ENCODE measurements at regions not wholly inside any gene's neighbourhood (a gene's known extent, or its start where the extent isn't known, plus 50 kb on each side); places are given as distances from the start of the nearest gene placed in this dataset.

DNA sequence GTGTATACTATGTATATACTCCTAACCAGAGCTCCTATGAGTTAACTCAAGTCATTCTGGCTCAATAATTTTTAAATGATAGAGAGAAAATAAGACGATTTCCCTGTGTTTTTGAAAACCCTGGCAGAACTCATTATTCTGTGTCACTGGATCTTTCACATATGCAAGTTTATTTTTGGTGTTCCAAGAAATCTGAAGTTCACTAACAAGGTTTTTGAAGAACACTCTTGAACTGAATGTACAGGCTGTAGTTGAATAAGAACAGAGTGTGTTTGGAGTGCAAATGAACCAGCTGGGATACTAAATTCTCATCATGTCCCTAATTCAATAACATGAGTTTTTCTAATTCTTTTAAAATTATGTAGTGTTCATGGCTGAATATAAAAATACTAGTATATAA lies 466.9 kb upstream of the SUCLG2 start:
- 79% methylated on average over 1 of the region's 1 CpG; no CpG with 5 or more reads in 1 of the 2 experiments for WGBS, 2 experiments (ENCODE audit: extremely low coverage in 1 of 2, insufficient coverage in 1 of 2, insufficient read length in 1 of 2, insufficient replicate concordance in 2 of 2, low coverage in 1 of 2, low lambda C conversion rate in 2 of 2, missing lambda C conversion rate in 1 of 2)
- Histone ChIP-seq H4K20me1 (replicated peaks in 1 of 2; ENCODE audit: control insufficient read depth in 1 of 2, insufficient read depth in 2 of 2, low read length in 2 of 2) (no peaks in the 10 kb centered on the region), H4K5ac (ENCODE audit: insufficient read length, low read depth, low read length) (no peak overlapping the region), H3K14ac (ENCODE audit: insufficient read length) (no peak overlapping the region), H4K91ac (replicated peaks; ENCODE audit: insufficient read length, low read length) (no peak overlapping the region), H3K79me1 (ENCODE audit: low read depth, low read length) (no peaks in the 10 kb centered on the region), H3K9me3 (ENCODE audit: insufficient read depth in 2 of 2, low read depth in 1 of 2, low read length in 1 of 2) (no peaks in the 10 kb centered on the region), H4K8ac (ENCODE audit: extremely low read depth, insufficient read depth, low read length) (no peak overlapping the region), H3K23ac (ENCODE audit: insufficient read length) (no peak overlapping the region), H2BK5ac (ENCODE audit: low read depth, low read length) (no peak overlapping the region), H2BK12ac (ENCODE audit: low read depth, low read length) (no peak overlapping the region), H3K79me2 (ENCODE audit: control insufficient read depth in 1 of 2, insufficient read depth in 2 of 2, low read length in 2 of 2) (no peaks in the 10 kb centered on the region), H3K23me2 (ENCODE audit: low read depth, low read length) (no peaks in the 10 kb centered on the region), H3K27me3 (replicated peaks in 1 of 4; ENCODE audit: control insufficient read depth in 3 of 4, extremely low read depth in 1 of 4, insufficient read depth in 3 of 4, low read length in 3 of 4) (no peaks in the 10 kb centered on the region), H2AFZ (ENCODE audit: low read length) (no peak overlapping the region), H3K9ac (replicated peaks in 1 of 4; ENCODE audit: extremely low read depth in 1 of 4, low read depth in 3 of 4, low read length in 3 of 4) (no peak overlapping the region), H2AK5ac (ENCODE audit: low read depth, low read length) (no peak overlapping the region), H2BK120ac (replicated peaks; ENCODE audit: low read depth, low read length) (no peak overlapping the region), H3K18ac (ENCODE audit: extremely low read depth, low read length) (no peak overlapping the region), H2BK20ac (ENCODE audit: low read length) (no peak overlapping the region), H2BK15ac (ENCODE audit: low read length) (no peak overlapping the region), H3K4me2 (ENCODE audit: insufficient read depth in 1 of 2, low read depth in 2 of 2, low read length in 2 of 2) (no peak overlapping the region), H3K4me1 (replicated peaks in 1 of 4; ENCODE audit: control insufficient read depth in 3 of 4, insufficient read depth in 4 of 4, low read length in 3 of 4) (no peaks in the 10 kb centered on the region), H3K56ac (replicated peaks; ENCODE audit: insufficient read length, low read depth, low read length) (no peak overlapping the region), H3K4me3 (ENCODE audit: extremely low read depth in 1 of 4, insufficient read depth in 2 of 4, low read depth in 3 of 4, low read length in 4 of 4) (no peak overlapping the region), H3K27ac (ENCODE audit: low read depth, low read length) (no peak overlapping the region), H3K4ac (replicated peaks; ENCODE audit: insufficient read length, low read depth, low read length) (no peak overlapping the region), H3K36me3 (ENCODE audit: control insufficient read depth in 2 of 4, insufficient read depth in 4 of 4, low read length in 3 of 4) (no peaks in the 10 kb centered on the region)
- POLR2A ChIA-PET (ENCODE audit: partially characterized antibody) = no interaction called here
- CTCF ChIA-PET (ENCODE audit: partially characterized antibody) = no interaction called here
- TF ChIP-seq TEAD4 (IDR thresholded peaks at IDR 0.05; ENCODE audit: low read depth, low read length) = no peak
- no peak for TF ChIP-seq MAFK (IDR thresholded peaks at IDR 0.05; ENCODE audit: low read depth, low read length)
- no peak for TF ChIP-seq JUN (IDR thresholded peaks at IDR 0.05; ENCODE audit: low read depth, low read length)
- no peak for TF ChIP-seq POLR2AphosphoS5 (IDR thresholded peaks at IDR 0.05; ENCODE audit: low read depth, low read length)
- no peak for TF ChIP-seq CBX8 (IDR thresholded peaks at IDR 0.05; ENCODE audit: borderline replicate concordance, low read depth, low read length)
- no peak for TF ChIP-seq YY1 (IDR thresholded peaks at IDR 0.05; ENCODE audit: low read depth, low read length)
- TF ChIP-seq ASH2L (IDR thresholded peaks at IDR 0.05; ENCODE audit: low read length) = no peak
- no peak for TF ChIP-seq NANOG (IDR thresholded peaks at IDR 0.05; ENCODE audit: insufficient read depth, low read depth, low read length, poor library complexity, severe bottlenecking)
- TF ChIP-seq SIX5 (IDR thresholded peaks at IDR 0.05; ENCODE audit: low read depth, low read length) = no peak
- TF ChIP-seq EP300 (IDR thresholded peaks at IDR 0.05; ENCODE audit: borderline replicate concordance in 1 of 2, low read depth in 2 of 2, low read length in 2 of 2) = no peak
- TF ChIP-seq SAP30 (IDR thresholded peaks at IDR 0.05; ENCODE audit: insufficient read depth, insufficient replicate concordance, low read length) = no peak
- no peak for TF ChIP-seq KDM1A (IDR thresholded peaks at IDR 0.05; ENCODE audit: borderline replicate concordance, low read length)
- TF ChIP-seq TCF12 (IDR thresholded peaks at IDR 0.05; ENCODE audit: low read depth, low read length) = no peak
- FAIRE-seq = no peak
- DNase-seq (ENCODE audit: low read depth in 1 of 2, low spot score in 2 of 2) = no peak
